C4-2B (cell line): ENCODE measurements at regions not wholly inside any gene's neighbourhood (a gene's known extent, or its start where the extent isn't known, plus 50 kb on each side); places are given as distances from the start of the nearest gene placed in this dataset.

ENCODE experiments used
- CTCF ChIP-seq: fragments of 450-650 bp; conservative IDR thresholded peaks from 2 replicates; pipeline ENCODE4 v1.5.1; 2017; ENCODE audit warnings: mild to moderate bottlenecking
- ZFX ChIP-seq: fragments of 450-650 bp; IDR thresholded peaks from 2 replicates; pipeline ENCODE4 v1.6.1; 2017

GRCh38 chr5:115366223-115366622 lies 69.8 kb upstream of the CCDC112 start:
- TF ChIP-seq CTCF (no peak), ZFX (no peak)
